ENCODE measurements at regions not wholly inside any gene's neighbourhood (a gene's known extent, or its start where the extent isn't known, plus 50 kb on each side); places are given as distances from the start of the nearest gene placed in this dataset.

DNA sequence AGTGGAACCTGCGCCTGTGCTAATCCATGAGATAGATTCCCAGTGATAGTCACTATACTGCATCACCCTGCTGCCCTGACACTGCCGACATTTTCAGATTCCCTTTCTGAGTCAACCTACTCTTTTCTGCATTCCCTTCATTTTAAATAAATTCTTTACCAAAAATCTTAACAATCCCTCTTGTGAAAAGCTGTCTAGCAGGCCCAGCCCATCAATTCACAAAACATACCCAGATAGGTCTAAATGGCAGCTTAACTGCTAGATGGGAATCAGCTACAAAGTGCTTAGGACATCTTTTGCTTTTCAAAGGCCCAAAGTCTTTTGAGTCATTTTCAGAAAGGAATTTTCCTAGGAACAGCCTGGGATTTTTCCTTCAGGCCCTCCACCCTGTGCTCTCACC, 180.1 kb upstream of the PTBP2 start:
- DNase-seq (ENCODE audit: low read depth), result no peak
- H3K4me3 ChIP-seq (replicated peaks; ENCODE audit: low read depth, low read length), result no peak overlapping the region
- TF ChIP-seq, protein P1, sequence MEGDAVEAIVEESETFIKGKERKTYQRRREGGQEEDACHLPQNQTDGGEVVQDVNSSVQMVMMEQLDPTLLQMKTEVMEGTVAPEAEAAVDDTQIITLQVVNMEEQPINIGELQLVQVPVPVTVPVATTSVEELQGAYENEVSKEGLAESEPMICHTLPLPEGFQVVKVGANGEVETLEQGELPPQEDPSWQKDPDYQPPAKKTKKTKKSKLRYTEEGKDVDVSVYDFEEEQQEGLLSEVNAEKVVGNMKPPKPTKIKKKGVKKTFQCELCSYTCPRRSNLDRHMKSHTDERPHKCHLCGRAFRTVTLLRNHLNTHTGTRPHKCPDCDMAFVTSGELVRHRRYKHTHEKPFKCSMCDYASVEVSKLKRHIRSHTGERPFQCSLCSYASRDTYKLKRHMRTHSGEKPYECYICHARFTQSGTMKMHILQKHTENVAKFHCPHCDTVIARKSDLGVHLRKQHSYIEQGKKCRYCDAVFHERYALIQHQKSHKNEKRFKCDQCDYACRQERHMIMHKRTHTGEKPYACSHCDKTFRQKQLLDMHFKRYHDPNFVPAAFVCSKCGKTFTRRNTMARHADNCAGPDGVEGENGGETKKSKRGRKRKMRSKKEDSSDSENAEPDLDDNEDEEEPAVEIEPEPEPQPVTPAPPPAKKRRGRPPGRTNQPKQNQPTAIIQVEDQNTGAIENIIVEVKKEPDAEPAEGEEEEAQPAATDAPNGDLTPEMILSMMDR (IDR thresholded peaks at IDR 0.05; ENCODE audit: low read length, missing control alignments), result no peak

DNA sequence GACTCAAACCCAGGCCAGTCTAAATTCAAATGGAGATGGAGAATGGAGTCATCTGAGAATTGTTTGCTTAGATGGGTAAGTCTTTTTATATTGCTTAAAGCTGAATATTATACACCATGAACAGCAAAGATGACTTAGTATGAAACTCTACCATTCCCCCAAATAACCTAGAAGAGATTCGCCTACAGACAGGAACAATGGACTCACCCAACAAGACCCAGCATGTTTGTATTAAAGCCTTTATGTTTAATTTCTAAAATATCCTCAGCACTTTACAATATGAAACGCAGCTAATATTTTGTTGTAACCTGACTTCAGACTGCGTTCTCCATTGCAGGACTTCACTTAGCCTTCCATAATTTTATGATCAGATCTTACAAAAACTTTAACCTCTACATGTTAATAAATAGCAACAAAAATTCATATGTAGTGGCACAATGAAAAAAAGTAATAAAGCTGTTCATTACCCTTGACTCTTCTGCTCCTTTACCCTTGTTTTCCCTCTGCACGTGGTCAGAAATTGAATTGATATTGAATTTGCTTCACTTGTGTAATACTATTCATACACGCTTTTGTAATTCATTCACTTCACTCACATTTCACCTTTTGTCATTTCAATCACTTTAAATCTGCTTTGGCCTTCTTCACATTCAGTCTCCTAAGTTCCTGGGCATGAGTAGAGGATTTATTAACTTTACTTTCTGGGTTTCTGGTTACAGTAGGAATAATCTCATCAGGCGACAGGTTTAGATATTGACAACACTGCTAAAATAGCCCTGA, 177.3 kb upstream of the PTBP2 start:
- TF ChIP-seq, protein P1 (IDR thresholded peaks at IDR 0.05; ENCODE audit: low read length, missing control alignments), result no peak
- H3K4me3 ChIP-seq (replicated peaks; ENCODE audit: low read depth, low read length), result no peak overlapping the region
- no peak for DNase-seq (ENCODE audit: low read depth)

DNA sequence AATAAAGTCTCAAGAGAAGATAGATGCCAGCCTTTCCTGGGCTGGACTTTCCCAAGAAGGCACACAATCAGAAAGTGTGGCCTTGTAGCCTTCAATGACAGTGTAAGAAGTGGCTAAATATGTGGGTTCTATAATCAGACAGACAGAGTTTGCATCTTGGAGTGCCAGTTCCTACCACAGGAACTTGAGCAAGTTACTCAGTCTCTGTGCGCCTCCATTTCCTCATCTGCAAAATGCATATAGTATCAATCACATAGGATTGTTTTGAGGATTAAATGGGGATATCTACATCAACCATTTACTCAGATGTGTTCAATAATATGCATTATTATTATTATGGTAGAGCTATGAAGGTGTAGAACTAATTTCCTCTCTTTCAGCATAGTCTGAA, 176.8 kb upstream of the PTBP2 start:
- TF ChIP-seq, protein P1 (IDR thresholded peaks at IDR 0.05; ENCODE audit: low read length, missing control alignments), result no peak
- H3K4me3 ChIP-seq (replicated peaks; ENCODE audit: low read depth, low read length), result no peak overlapping the region
- no peak for DNase-seq (ENCODE audit: low read depth)

DNA sequence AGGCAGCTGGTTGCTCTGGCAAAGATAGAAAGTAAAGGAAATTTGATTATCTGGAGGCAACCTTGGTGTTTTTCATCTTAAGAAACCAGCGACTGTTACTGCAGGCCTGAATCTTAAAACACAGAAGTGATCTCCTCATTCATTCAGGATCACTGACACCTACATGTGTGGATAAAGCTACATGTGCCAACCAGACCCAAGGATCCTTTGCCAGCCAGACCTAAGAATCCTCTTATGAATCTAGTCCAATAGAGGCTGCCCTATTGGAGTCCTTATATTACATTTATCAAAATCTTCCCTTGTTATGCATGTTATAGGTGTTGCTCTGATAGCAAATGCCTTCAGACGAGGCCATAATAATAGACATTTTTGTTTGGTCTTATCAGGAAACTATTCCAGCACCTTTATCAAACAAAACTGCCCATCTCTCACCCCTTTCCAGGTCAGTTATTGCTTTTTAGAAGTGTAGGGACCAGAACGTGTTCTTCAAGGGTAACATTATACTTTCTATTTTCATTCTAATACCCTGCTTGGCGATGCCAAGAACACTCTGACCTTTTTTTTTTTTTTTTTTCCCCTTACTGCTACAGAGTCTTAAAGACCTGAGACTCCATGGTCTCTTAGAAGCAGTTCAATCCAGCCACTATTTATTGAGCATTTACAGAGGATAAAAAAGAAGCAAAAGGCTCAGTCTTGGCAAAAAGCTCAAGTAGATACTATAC, 175.5 kb upstream of the PTBP2 start:
- H3K4me3 ChIP-seq (replicated peaks; ENCODE audit: low read depth, low read length), result no peak overlapping the region
- no peak for DNase-seq (ENCODE audit: low read depth)
- TF ChIP-seq, protein P1 (IDR thresholded peaks at IDR 0.05; ENCODE audit: low read length, missing control alignments), result no peak

DNA sequence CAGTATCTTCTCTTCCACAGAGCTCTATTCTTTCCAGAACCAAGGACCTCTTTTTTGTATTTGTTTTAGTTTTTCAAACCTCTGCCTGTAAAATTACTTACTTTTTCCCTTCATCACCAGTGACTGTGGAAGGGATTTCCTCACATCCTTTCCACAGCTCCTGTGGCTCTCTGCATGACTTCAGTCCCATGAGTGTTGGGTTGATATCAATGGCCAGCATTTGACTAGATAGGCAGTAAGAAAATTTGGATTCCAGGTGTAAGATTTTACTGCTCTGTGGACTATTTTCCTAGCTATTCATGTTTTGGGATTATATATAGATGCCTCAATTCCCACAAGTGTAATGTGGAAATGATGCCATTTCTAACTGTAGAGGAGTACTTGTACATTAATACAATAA, 171.5 kb upstream of the PTBP2 start:
- no peak overlapping the region for H3K4me3 ChIP-seq (replicated peaks; ENCODE audit: low read depth, low read length)
- TF ChIP-seq, protein P1 (IDR thresholded peaks at IDR 0.05; ENCODE audit: low read length, missing control alignments), result no peak
- DNase-seq (ENCODE audit: low read depth), result no peak

DNA sequence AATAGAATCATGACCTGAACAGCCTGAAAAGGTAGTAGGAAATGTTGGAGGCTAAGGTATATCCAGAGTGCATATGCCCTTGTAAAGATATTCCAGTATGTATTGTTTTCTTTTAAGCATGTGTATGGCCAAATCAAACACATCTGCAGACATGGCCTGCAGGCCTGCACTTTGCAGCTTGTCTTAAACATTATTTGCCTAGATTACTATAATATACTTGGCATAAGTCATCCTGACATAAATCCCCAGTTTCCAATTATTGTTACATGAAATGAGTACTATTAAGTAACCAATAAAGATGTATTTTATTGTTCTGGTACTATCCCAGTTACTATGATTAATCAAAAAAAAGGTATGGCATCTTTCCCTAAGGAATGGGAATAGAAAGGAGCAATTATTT, 169.1 kb upstream of the PTBP2 start:
- TF ChIP-seq, protein P1 (IDR thresholded peaks at IDR 0.05; ENCODE audit: low read length, missing control alignments), result no peak
- no peak for DNase-seq (ENCODE audit: low read depth)
- H3K4me3 ChIP-seq (replicated peaks; ENCODE audit: low read depth, low read length), result no peak overlapping the region
